WI38 (cell line): ENCODE measurements at regions not wholly inside any gene's neighbourhood (a gene's known extent, or its start where the extent isn't known, plus 50 kb on each side); places are given as distances from the start of the nearest gene placed in this dataset.

Experiments used
- H3K4me3 ChIP-seq: 2 replicates; pipeline ENCODE4 v1.5.1; 2011; ENCODE audit warnings: low read depth, mild to moderate bottlenecking, control low read depth, low read length
- TF ChIP-seq, protein P1 (sequence below): IDR thresholded peaks from 2 replicates; pipeline ENCODE4 v1.5.1; 2012; ENCODE audit warnings: low read depth, mild to moderate bottlenecking, control low read depth, low read length

DNA sequence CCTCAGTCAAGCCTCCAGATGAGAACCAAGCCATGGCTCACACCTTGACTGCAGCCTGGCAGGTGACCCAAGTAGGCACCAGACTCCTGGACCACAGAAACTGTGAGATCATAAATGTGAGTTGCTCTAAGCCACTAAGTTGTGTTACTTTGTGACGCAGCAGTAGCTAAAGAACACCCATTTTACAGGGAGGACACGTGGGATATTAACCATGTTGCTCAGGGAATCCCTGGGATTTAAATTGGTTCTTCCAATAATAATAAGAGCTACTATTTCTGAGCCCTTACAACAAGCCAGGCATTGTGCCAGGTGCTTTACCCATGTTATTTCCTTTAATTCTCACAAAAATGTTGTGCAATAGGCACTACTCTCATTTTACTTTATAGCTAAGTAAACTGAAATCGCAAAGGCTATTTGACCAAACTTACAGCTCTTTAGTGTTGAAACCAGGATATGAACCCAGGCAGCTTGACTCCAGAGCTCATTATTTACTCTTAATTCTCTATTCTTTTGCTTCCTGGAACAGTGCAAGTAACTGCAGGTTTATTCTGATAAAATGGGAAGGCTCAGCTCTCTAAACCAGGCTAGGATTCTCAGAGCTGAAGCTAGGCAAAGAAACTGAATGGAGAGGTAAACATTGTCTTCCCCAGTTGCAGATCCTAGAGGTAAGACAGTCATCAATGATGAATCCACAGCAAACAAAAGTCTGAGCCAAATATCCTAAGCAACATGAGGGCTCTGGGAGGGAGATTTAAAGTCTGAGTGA, 294.4 kb downstream of the KBTBD8 start:
- TF ChIP-seq, protein P1, sequence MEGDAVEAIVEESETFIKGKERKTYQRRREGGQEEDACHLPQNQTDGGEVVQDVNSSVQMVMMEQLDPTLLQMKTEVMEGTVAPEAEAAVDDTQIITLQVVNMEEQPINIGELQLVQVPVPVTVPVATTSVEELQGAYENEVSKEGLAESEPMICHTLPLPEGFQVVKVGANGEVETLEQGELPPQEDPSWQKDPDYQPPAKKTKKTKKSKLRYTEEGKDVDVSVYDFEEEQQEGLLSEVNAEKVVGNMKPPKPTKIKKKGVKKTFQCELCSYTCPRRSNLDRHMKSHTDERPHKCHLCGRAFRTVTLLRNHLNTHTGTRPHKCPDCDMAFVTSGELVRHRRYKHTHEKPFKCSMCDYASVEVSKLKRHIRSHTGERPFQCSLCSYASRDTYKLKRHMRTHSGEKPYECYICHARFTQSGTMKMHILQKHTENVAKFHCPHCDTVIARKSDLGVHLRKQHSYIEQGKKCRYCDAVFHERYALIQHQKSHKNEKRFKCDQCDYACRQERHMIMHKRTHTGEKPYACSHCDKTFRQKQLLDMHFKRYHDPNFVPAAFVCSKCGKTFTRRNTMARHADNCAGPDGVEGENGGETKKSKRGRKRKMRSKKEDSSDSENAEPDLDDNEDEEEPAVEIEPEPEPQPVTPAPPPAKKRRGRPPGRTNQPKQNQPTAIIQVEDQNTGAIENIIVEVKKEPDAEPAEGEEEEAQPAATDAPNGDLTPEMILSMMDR: no peak
- H3K4me3 ChIP-seq: no peak overlapping the region

DNA sequence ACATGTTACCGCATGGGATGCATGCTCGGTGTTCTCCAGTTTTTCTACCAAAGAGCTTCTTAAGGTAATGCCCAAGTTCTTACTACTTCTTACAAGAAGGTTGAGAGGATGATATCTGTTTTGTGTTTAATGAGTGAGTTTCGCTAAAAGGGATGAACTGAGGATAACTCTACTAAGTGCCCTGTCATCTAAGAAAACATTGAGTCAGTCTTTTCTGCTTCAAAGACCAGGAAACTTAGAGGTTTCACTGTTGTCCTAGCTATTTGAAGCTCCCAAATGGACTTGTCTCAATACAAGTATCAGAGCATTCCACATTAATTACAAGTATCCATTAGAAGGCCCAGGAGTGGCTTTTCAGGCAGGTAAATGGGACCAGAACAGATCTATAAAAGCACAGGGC, 296.2 kb downstream of the KBTBD8 start:
- TF ChIP-seq, protein P1: no peak
- H3K4me3 ChIP-seq: no peak overlapping the region

DNA sequence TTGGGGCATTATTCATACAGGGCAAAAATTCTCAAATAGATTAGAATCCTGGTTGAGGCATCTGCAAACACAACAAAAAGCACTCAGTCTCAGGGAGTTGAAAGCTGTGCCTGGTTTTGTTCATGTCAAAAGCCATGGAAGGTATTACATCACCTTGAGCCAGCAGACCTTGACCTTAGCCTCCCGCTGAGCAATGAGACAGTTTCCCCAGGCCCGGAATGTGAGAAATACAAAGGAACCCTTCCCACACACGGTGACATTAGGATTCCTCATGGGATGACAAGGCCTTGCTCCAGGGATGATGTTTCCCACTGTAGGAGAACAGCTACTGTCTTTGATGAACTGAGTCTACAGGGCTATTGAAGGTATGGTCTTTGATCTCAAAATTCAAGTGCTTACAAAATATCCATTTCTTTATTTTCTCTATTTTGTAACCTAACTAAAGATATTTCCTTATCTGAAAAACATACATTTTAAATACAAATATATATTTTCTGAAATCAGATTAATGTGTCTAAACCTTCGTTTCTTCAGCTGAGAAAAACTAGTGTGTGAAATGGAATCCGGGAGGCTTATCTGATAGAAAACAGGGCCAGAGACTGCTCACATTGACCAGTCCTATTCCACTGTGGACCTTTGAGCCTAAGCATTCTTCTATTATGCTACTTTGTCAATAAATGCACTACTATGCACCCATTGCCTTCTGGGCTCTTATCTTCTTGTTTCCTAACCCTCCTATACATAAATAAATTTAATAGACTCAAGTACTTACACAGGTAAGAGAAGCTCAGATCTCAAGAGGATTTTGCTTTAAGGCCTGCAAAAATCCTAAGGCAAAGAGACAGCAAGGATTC, 298.2 kb downstream of the KBTBD8 start:
- TF ChIP-seq, protein P1: no peak
- no peak overlapping the region for H3K4me3 ChIP-seq

DNA sequence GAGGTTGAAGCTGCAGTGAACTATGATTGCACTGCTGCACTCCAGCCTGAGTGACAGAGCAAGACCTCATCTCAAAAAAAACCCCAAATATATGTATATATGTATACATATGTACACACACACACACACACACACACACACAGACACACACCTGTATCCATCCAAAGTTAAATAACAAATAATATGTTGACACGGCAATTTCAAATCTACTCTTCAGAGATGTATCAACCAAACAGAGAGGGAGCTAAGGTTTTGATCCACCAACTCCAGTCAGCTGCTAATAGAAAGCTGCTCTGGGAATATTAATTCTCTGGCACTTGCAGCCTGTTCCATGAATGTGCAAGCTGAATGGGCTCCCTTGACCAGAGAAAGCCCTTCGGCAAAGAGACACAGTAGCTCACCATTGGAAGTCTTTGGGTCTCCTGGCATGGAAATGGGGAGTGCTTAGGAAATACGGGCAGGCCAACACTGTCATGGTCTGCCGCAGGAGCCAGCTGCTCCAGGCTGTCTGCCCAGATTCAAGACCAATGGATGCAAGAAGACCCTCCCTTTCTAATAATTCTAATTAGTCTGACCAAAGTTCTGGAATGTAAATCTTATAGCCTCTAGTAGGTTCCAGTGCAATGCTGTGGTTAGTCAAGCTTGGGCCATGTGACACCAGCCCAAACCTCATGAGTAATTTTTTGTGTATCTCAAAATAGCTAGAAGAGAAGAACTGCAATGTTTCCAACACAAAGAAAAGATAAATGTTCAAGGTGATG, 299.8 kb downstream of the KBTBD8 start:
- TF ChIP-seq, protein P1: no peak
- H3K4me3 ChIP-seq: no peak overlapping the region

DNA sequence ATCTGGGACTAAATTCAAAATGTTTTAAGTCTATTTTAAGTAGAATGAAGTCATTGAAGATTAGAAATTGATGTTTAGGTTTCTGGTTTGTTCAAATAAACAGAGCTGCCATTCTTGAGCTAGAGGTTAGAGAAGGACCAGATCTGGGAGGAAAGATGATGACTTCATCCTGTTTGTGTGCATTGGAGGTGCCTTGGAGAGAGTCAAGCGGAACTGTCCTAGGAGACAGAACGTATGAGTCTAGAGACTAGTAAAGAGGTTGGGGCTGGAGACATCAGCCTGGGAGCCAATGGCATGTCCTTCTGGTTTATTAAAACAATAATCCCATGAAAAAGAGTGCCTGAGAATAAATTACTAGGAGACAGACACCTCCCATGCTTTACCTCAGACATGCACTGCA, 303.4 kb downstream of the KBTBD8 start:
- no peak overlapping the region for H3K4me3 ChIP-seq
- TF ChIP-seq, protein P1: no peak

DNA sequence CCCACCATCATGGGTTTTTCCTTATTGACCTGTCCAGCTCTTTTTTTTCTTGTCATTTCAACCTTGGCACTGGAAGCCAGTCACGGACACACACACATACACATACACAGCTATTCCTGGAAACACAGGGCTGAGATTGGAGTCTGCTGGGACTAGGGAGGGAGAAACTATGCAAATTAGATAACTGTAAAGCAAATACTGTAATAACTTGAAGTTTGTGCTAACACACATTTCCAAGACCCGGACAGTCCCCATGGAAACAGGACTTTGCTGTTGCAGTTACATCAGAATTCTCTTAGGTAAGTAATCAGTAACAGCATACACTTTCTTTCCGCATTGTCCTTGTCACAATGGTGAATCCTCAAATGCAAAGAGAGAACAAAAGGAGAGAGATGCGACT, 304.4 kb downstream of the KBTBD8 start:
- TF ChIP-seq, protein P1: no peak
- H3K4me3 ChIP-seq: no peak overlapping the region

DNA sequence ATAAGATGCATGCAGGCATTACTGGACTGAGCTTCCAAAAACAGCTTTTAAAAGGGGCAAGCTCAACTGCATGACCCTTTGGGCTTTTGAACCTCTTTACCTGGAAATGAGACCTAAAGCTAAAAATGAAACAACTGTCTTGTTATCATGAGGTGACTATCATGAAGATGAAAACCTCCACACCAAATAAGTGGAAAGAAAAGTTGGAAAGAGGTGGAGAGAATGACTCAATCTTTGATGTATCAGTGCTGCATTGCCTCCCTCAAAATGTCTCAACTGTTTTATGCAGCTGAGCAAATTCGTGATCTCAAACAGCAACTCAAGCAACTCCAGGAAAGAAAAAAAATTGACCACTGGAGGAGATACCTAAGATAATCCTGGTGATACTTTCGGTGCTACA, 307.1 kb downstream of the KBTBD8 start:
- TF ChIP-seq, protein P1: no peak
- H3K4me3 ChIP-seq: no peak overlapping the region
